IMR-90 (cell line): ENCODE measurements at regions not wholly inside any gene's neighbourhood (a gene's known extent, or its start where the extent isn't known, plus 50 kb on each side); places are given as distances from the start of the nearest gene placed in this dataset.

Experiments used
- ATAC-seq: fragments of 200-7000 bp; cut with Tn5 transposase; 2 replicates; pipeline ENCODE4 v1.9.1; 2020; ENCODE audit warnings: low read depth, mild to moderate bottlenecking, moderate library complexity
- BruUV-seq: library from RNA; stranded (reverse); fragments of 400-500 nt; replicated peaks from 2 replicates; lab custom pipeline; 2021; lab: Mats Ljungman, UMichigan
- CTCF ChIA-PET: fragments of 300-600 bp; formaldehyde crosslinking; extraction: SDS; loops from one replicate; lab custom pipeline; 2021; ENCODE audit warnings: antibody characterized with exemption; lab: Yijun Ruan, JAX
- POLR2A ChIA-PET: fragments of 300-600 bp; sonication (Branson Sonifier 250); formaldehyde crosslinking; loops from one replicate; lab custom pipeline; 2022; ENCODE audit warnings: antibody characterized with exemption; ENCODE audit not compliant: unreplicated experiment; lab: Charles Lee
- DNase-seq: peaks from one replicate; pipeline ENCODE4 v3.0.0; 2013
- H2AFZ ChIP-seq: replicated peaks from 2 replicates; pipeline ENCODE3; 2013; ENCODE audit warnings: low read length, mild to moderate bottlenecking; ENCODE audit not compliant: poor library complexity
- H2AK5ac ChIP-seq: 2 replicates; pipeline ENCODE4 v1.6.1; 2013; ENCODE audit warnings: low read depth, low read length, inconsistent platforms
- H2AK9ac ChIP-seq: replicated peaks from 2 replicates; pipeline ENCODE3; 2013; ENCODE audit warnings: mild to moderate bottlenecking, low read depth, low read length, moderate library complexity; ENCODE audit not compliant: poor library complexity
- H2BK120ac ChIP-seq: 2 replicates; pipeline ENCODE4 v1.6.1; 2013; ENCODE audit warnings: low read depth, low read length, inconsistent platforms
- H2BK15ac ChIP-seq: 3 replicates; pipeline ENCODE4 v1.6.1; 2013; ENCODE audit warnings: low read depth, low read length, inconsistent platforms
- H2BK20ac ChIP-seq: 2 replicates; pipeline ENCODE4 v1.6.1; 2013; ENCODE audit warnings: low read depth, mild to moderate bottlenecking, inconsistent platforms, low read length, moderate library complexity
- H2BK5ac ChIP-seq: 2 replicates; pipeline ENCODE4 v1.6.1; 2013; ENCODE audit warnings: mild to moderate bottlenecking, low read depth, low read length, inconsistent platforms; ENCODE audit not compliant: poor library complexity, severe bottlenecking
- H3K14ac ChIP-seq: replicated peaks from 2 replicates; pipeline ENCODE4 v1.6.1; 2013; ENCODE audit warnings: low read depth, low read length, inconsistent platforms
- H3K18ac ChIP-seq: 2 replicates; pipeline ENCODE4 v1.6.1; 2013; ENCODE audit warnings: low read depth, low read length, control low read depth
- H3K23ac ChIP-seq: 2 replicates; pipeline ENCODE4 v1.6.1; 2013; ENCODE audit warnings: low read depth, low read length, inconsistent platforms
- H3K27ac ChIP-seq: 2 replicates; pipeline ENCODE4 v1.5.1; 2013; ENCODE audit warnings: mild to moderate bottlenecking, control low read depth, low read length; ENCODE audit not compliant: insufficient read depth
- H3K27me3 ChIP-seq: 2 replicates; pipeline ENCODE4 v1.6.1; 2013; ENCODE audit warnings: low read length; ENCODE audit not compliant: control insufficient read depth, insufficient read depth
- H3K36me3 ChIP-seq: 2 replicates; pipeline ENCODE4 v1.6.1; 2013; ENCODE audit warnings: low read length, mixed read lengths; ENCODE audit not compliant: control insufficient read depth, insufficient read depth
- H3K4ac ChIP-seq: 2 replicates; pipeline ENCODE4 v1.6.1; 2013; ENCODE audit warnings: low read depth, low read length, inconsistent platforms
- H3K4me1 ChIP-seq: 2 replicates; pipeline ENCODE4 v1.6.1; 2013; ENCODE audit warnings: low read length, mixed read lengths; ENCODE audit not compliant: control insufficient read depth, insufficient read depth
- H3K4me2 ChIP-seq: 2 replicates; pipeline ENCODE4 v1.6.1; 2013; ENCODE audit warnings: low read depth, mild to moderate bottlenecking, control low read depth, low read length, moderate library complexity
- H3K4me3 ChIP-seq: 2 replicates; pipeline ENCODE4 v1.5.1; 2013; ENCODE audit warnings: low read depth, mild to moderate bottlenecking, control low read depth, low read length, moderate library complexity; ENCODE audit not compliant: insufficient read depth
- H3K56ac ChIP-seq: 2 replicates; pipeline ENCODE4 v1.6.1; 2013; ENCODE audit warnings: low read length, inconsistent platforms; ENCODE audit not compliant: insufficient read depth; ENCODE audit errors: extremely low read depth
- H3K79me1 ChIP-seq, 2 experiments: 2 replicates each; pipeline ENCODE4 v1.6.1; 2013; ENCODE audit warnings: low read length in 2 of 2, inconsistent platforms in 1 of 2, low read depth in 1 of 2
- H3K9ac ChIP-seq: 2 replicates; pipeline ENCODE4 v1.6.1; 2013; ENCODE audit warnings: low read depth, low read length, control low read depth
- H3K9me1 ChIP-seq: 2 replicates; pipeline ENCODE4 v1.6.1; 2013; ENCODE audit warnings: low read length, inconsistent platforms; ENCODE audit not compliant: insufficient read depth
- H3K9me3 ChIP-seq: 2 replicates; pipeline ENCODE4 v1.6.1; 2013; ENCODE audit warnings: low read length; ENCODE audit not compliant: control insufficient read depth, insufficient read depth
- H4K20me1 ChIP-seq: 2 replicates; pipeline ENCODE4 v1.6.1; 2013; ENCODE audit warnings: low read length, inconsistent platforms; ENCODE audit not compliant: insufficient read depth
- H4K5ac ChIP-seq: 2 replicates; pipeline ENCODE4 v1.6.1; 2013; ENCODE audit warnings: mild to moderate bottlenecking, low read depth, low read length, control low read depth
- H4K8ac ChIP-seq, 2 experiments: 2 replicates each; pipeline ENCODE4 v1.6.1; 2013; ENCODE audit warnings: low read depth in 2 of 2, low read length in 2 of 2, control low read depth in 1 of 2, inconsistent platforms in 1 of 2
- H4K91ac ChIP-seq: 2 replicates; pipeline ENCODE4 v1.6.1; 2013; ENCODE audit warnings: low read depth, low read length, inconsistent platforms; ENCODE audit not compliant: insufficient read depth
- BHLHE40 ChIP-seq: fragments of 150-350 bp; IDR thresholded peaks from 2 replicates; pipeline ENCODE4 v1.6.1; 2016; ENCODE audit warnings: mild to moderate bottlenecking, low read depth, low read length
- ELK1 ChIP-seq: fragments of 150-350 bp; IDR thresholded peaks from 2 replicates; pipeline ENCODE4 v1.6.1; 2016; ENCODE audit warnings: low read depth, mild to moderate bottlenecking, low read length, moderate library complexity, borderline replicate concordance
- MXI1 ChIP-seq: IDR thresholded peaks from 2 replicates; pipeline ENCODE4 v1.6.1; 2012; ENCODE audit warnings: low read depth, mild to moderate bottlenecking, low read length, moderate library complexity, borderline replicate concordance
- WGBS, 2 experiments: methylation state at CpG; one replicate each; pipeline versions ENCODE4 v1.1.5 to v1.1.7; 2013; ENCODE audit warnings: missing lambda C conversion rate in 2 of 2; ENCODE audit not compliant: insufficient read length in 1 of 2; ENCODE audit errors: extremely low coverage in 2 of 2; 5-methylcytosine and 5-hydroxymethylcytosine counted together
- dilution Hi-C: fragments of 300-500 bp; cut with HindIII; formaldehyde crosslinking; loops from one replicate; pipeline ENCODE4 v1.14.3; 2018; ENCODE audit warnings: low sequenced_read_pairs; ENCODE audit not compliant: unreplicated experiment
- in situ Hi-C: fragments of 300-500 bp; cut with MboI; formaldehyde crosslinking; loops from 3 replicates; pipeline ENCODE4 v1.14.3; 2019; ENCODE audit warnings: low sequenced_read_pairs, inconsistent platforms, mixed read lengths
- intact Hi-C: fragments of 100-400 bp; cut with micrococcal nuclease; formaldehyde crosslinking; loops from 2 replicates; pipeline ENCODE4 v1.10.0; 2022
- TF ChIP-seq, protein P1 (sequence below): conservative IDR thresholded peaks from 2 replicates; pipeline ENCODE4 v1.5.1; 2012; ENCODE audit warnings: mild to moderate bottlenecking, low read depth, low read length, improper control_type of control experiment

- Histone ChIP-seq H2AK9ac (no peak overlapping the region), H4K8ac (no peak overlapping the region), H3K27me3 (no peaks in the 10 kb centered on the region), H2BK15ac (no peak overlapping the region), H3K14ac (no peak overlapping the region), H2BK20ac (no peak overlapping the region), H2BK5ac (no peak overlapping the region), H3K56ac (no peak overlapping the region), H2AK5ac (no peak overlapping the region), H4K91ac (no peak overlapping the region), H3K9ac (no peak overlapping the region), H3K27ac (no peak overlapping the region), H3K18ac (no peak overlapping the region), H4K20me1 (no peaks in the 10 kb centered on the region), H3K4ac (no peak overlapping the region), H3K9me1 (no peaks in the 10 kb centered on the region), H3K23ac (no peak overlapping the region), H3K9me3 (no peaks in the 10 kb centered on the region), H3K4me2 (no peak overlapping the region), H3K4me1 (no peaks in the 10 kb centered on the region), H2BK120ac (no peak overlapping the region), H3K36me3 (no peaks in the 10 kb centered on the region), H4K5ac (no peak overlapping the region), H3K4me3 (no peak overlapping the region), H2AFZ (no peak overlapping the region), H3K79me1 (no peaks in the 10 kb centered on the region)
- POLR2A ChIA-PET = no interaction called here
- dilution Hi-C loops (no loop called here), in situ Hi-C loops (no loop called here), intact Hi-C loops (no loop called here)
- WGBS, 2 experiments = no CpG with 5 or more reads among the region's 2 CpGs
- no TSS peak for BruUV-seq
- CTCF ChIA-PET = no interaction called here
- ATAC-seq = no peak
- DNase-seq = no peak
- TF ChIP-seq ELK1 (no peak), BHLHE40 (no peak), MXI1 (no peak)
- TF ChIP-seq, protein P1, sequence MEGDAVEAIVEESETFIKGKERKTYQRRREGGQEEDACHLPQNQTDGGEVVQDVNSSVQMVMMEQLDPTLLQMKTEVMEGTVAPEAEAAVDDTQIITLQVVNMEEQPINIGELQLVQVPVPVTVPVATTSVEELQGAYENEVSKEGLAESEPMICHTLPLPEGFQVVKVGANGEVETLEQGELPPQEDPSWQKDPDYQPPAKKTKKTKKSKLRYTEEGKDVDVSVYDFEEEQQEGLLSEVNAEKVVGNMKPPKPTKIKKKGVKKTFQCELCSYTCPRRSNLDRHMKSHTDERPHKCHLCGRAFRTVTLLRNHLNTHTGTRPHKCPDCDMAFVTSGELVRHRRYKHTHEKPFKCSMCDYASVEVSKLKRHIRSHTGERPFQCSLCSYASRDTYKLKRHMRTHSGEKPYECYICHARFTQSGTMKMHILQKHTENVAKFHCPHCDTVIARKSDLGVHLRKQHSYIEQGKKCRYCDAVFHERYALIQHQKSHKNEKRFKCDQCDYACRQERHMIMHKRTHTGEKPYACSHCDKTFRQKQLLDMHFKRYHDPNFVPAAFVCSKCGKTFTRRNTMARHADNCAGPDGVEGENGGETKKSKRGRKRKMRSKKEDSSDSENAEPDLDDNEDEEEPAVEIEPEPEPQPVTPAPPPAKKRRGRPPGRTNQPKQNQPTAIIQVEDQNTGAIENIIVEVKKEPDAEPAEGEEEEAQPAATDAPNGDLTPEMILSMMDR = no peak
Measured at GRCh38 chr5:152184266-152184665, 220.8 kb downstream of the NMUR2 start.
